ENCODE measurements at regions not wholly inside any gene's neighbourhood (a gene's known extent, or its start where the extent isn't known, plus 50 kb on each side); places are given as distances from the start of the nearest gene placed in this dataset.

DNA sequence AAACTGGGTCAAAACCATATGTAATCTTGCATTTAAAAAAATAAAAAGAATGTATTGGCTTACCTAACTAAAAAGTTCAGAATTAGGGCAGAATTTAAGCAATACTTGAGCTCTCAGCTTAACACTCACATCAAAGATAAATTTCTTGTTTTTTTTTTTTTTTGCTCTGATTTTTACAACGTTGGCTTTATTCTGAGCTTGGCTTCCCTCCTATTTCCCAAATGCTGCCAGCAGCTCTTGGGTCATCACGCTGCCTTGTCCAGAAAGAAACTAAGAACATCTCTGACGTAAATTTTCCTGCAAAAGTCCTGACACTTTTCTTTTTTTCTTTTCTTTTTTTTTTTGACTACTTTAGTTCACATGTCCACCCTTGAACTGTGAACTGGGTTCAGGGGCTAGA is 150.6 kb upstream of the TGFBR2 start:
- H3K27ac ChIP-seq = no peak overlapping the region
- no peak for DNase-seq (ENCODE audit: low read depth, low spot score)
- H3K9ac ChIP-seq (ENCODE audit: insufficient read length) = no peak overlapping the region
- H3K9me3 ChIP-seq (ENCODE audit: low read depth, low read length) = no peaks in the 10 kb centered on the region
- no peaks in the 10 kb centered on the region for H3K36me3 ChIP-seq (ENCODE audit: insufficient read depth, low read length)
- TF ChIP-seq EZH2 (IDR thresholded peaks at IDR 0.05) (no peak), POLR2AphosphoS5 (IDR thresholded peaks at IDR 0.05; ENCODE audit: borderline replicate concordance, low read depth, low read length) (no peak), FOXP2 (optimal IDR thresholded peaks at IDR 0.05; ENCODE audit: control extremely low read depth, extremely low read length, insufficient read depth) (no peak)
- no peak overlapping the region for H3K4me3 ChIP-seq

DNA sequence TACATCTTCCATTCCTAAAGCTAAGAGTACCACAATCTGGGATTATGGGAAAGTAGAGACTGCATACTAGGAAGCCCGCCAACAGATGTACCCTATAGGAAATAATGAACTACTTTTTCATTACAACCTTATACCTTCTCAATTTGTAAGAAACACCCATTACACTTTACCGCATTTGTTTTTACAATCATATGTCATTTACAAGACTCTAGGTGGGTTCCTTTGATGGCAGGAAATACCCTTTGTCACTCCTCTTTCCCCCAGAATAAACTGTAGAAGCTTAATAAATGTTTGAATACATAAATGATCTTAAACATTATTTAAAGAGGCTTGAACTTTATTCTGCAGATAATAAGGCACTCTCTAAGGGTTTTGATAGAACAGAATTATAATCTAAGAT is 150.1 kb upstream of the TGFBR2 start:
- no peak overlapping the region for H3K9ac ChIP-seq (ENCODE audit: insufficient read length)
- no peaks in the 10 kb centered on the region for H3K9me3 ChIP-seq (ENCODE audit: low read depth, low read length)
- TF ChIP-seq POLR2AphosphoS5 (IDR thresholded peaks at IDR 0.05; ENCODE audit: borderline replicate concordance, low read depth, low read length) = no peak
- TF ChIP-seq EZH2 (IDR thresholded peaks at IDR 0.05) = no peak
- TF ChIP-seq FOXP2 (optimal IDR thresholded peaks at IDR 0.05; ENCODE audit: control extremely low read depth, extremely low read length, insufficient read depth) = no peak
- no peak overlapping the region for H3K27ac ChIP-seq
- H3K4me3 ChIP-seq = no peak overlapping the region
- no peak for DNase-seq (ENCODE audit: low read depth, low spot score)
- H3K36me3 ChIP-seq (ENCODE audit: insufficient read depth, low read length) = no peaks in the 10 kb centered on the region

DNA sequence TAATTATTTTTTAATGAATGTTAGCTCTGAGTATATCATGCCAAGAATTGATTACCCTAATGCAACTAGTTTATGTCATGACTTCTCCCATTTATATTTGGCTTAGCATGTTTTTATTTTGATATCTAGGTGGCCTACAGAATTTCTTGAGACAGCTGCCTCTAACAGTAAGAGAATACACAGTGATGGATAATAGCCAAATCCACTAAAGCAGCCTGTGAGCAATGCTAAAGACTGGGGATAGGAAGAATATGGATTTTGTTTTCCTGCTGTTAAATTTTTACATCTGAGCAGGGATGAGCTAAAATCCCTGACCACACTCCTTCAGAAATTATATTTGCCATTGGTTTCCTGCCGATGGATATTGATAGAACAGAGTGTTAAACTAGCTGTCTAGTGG is 149.3 kb upstream of the TGFBR2 start:
- H3K9me3 ChIP-seq (ENCODE audit: low read depth, low read length) = no peaks in the 10 kb centered on the region
- H3K36me3 ChIP-seq (ENCODE audit: insufficient read depth, low read length) = no peaks in the 10 kb centered on the region
- no peak overlapping the region for H3K9ac ChIP-seq (ENCODE audit: insufficient read length)
- no peak overlapping the region for H3K27ac ChIP-seq
- no peak overlapping the region for H3K4me3 ChIP-seq
- TF ChIP-seq FOXP2 (optimal IDR thresholded peaks at IDR 0.05; ENCODE audit: control extremely low read depth, extremely low read length, insufficient read depth) (no peak), POLR2AphosphoS5 (IDR thresholded peaks at IDR 0.05; ENCODE audit: borderline replicate concordance, low read depth, low read length) (no peak), EZH2 (IDR thresholded peaks at IDR 0.05) (no peak)
- no peak for DNase-seq (ENCODE audit: low read depth, low spot score)

DNA sequence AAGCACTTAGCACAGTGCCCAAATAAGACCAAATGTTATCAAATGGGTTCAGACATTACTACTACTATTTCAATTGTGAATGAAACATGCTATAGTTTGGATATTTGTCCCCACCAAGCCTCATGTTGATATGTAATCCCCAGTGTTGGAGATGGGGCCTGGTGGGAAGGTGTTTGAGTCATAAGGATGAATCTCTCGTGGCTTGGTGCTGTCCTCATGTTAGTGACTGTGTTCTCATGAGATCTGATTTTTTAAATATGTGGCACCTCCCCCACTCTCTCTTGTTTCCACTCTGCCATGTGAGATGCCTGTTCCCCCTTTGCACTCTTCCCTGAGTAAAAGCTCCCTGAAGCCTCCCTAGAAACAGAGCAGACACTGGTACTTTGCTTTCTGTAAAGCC is 148.7 kb upstream of the TGFBR2 start:
- H3K9ac ChIP-seq (ENCODE audit: insufficient read length) = no peak overlapping the region
- H3K4me3 ChIP-seq = no peak overlapping the region
- DNase-seq (ENCODE audit: low read depth, low spot score) = no peak
- no peak overlapping the region for H3K27ac ChIP-seq
- no peak for TF ChIP-seq EZH2 (IDR thresholded peaks at IDR 0.05)
- TF ChIP-seq FOXP2 (optimal IDR thresholded peaks at IDR 0.05; ENCODE audit: control extremely low read depth, extremely low read length, insufficient read depth) = no peak
- no peak for TF ChIP-seq POLR2AphosphoS5 (IDR thresholded peaks at IDR 0.05; ENCODE audit: borderline replicate concordance, low read depth, low read length)
- H3K9me3 ChIP-seq (ENCODE audit: low read depth, low read length) = no peaks in the 10 kb centered on the region
- no peaks in the 10 kb centered on the region for H3K36me3 ChIP-seq (ENCODE audit: insufficient read depth, low read length)

DNA sequence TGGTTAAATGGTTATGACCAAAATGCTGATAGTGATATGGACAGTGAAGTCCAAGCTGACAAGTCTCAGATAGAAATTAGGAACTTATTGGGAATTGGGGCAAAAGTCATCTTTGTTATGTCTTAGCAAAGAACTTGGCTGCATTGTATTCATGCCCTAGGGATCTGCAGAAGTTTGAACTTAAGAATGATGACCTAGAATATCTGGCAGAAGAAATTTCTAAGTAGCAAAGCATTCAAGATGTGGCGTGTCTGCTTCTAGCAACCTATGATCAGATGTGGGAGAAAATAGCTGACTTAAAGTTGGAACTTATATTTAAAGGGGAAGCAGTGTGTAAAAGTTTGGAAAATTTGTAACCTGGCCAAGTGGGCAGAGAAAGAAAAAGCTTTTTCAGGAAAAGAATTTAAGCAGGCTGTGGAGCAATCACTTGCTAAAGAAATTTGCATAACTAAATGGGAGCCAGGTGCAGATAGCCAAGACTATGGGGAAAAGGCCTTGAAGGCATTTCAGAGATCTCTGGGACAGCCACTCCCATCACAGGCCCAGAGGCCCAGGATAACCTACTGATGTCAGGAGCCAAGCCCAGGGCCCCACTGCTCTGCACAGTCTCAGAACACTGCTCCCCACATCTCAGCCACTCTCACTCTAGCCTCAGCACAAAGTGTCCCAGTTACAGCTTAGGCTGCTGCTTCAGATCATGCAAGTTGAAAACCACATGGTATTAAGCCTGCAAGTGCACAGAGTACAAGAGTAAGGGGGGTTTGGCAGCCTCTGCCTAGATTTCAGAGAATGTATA is 147.8 kb upstream of the TGFBR2 start:
- TF ChIP-seq FOXP2 (optimal IDR thresholded peaks at IDR 0.05; ENCODE audit: control extremely low read depth, extremely low read length, insufficient read depth) (no peak), EZH2 (IDR thresholded peaks at IDR 0.05) (no peak)
- H3K4me3 ChIP-seq = no peak overlapping the region
- no peaks in the 10 kb centered on the region for H3K36me3 ChIP-seq (ENCODE audit: insufficient read depth, low read length)
- no peak overlapping the region for H3K9ac ChIP-seq (ENCODE audit: insufficient read length)
- H3K9me3 ChIP-seq (ENCODE audit: low read depth, low read length) = no peaks in the 10 kb centered on the region
- no peak for DNase-seq (ENCODE audit: low read depth, low spot score)
- H3K27ac ChIP-seq = no peak overlapping the region

DNA sequence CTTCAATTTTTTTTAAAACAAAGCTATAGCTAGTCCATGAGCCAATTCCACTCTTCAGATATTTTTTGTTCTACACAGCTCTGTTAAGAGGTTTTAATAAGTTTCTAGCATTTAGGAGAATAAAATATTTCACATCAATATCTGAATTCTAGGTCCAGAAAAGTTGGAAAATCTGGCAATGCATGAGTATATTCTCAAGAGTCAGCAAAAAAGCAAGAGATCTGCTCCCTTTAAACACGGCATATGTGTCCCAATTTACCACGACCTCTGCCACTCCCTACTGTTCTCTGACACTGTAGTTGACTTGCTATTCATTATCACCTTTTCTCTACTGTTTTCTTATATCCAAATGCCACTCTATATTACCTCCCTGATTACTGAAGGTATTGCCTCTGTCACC is 145.1 kb upstream of the TGFBR2 start:
- Histone ChIP-seq H3K4me3 (no peak overlapping the region), H3K27ac (no peak overlapping the region), H3K9ac (ENCODE audit: insufficient read length) (no peak overlapping the region), H3K9me3 (ENCODE audit: low read depth, low read length) (no peaks in the 10 kb centered on the region), H3K36me3 (ENCODE audit: insufficient read depth, low read length) (no peaks in the 10 kb centered on the region)
- TF ChIP-seq FOXP2 (optimal IDR thresholded peaks at IDR 0.05; ENCODE audit: control extremely low read depth, extremely low read length, insufficient read depth) (no peak), POLR2AphosphoS5 (IDR thresholded peaks at IDR 0.05; ENCODE audit: borderline replicate concordance, low read depth, low read length) (no peak), EZH2 (IDR thresholded peaks at IDR 0.05) (no peak)
- DNase-seq (ENCODE audit: low read depth, low spot score) = no peak

DNA sequence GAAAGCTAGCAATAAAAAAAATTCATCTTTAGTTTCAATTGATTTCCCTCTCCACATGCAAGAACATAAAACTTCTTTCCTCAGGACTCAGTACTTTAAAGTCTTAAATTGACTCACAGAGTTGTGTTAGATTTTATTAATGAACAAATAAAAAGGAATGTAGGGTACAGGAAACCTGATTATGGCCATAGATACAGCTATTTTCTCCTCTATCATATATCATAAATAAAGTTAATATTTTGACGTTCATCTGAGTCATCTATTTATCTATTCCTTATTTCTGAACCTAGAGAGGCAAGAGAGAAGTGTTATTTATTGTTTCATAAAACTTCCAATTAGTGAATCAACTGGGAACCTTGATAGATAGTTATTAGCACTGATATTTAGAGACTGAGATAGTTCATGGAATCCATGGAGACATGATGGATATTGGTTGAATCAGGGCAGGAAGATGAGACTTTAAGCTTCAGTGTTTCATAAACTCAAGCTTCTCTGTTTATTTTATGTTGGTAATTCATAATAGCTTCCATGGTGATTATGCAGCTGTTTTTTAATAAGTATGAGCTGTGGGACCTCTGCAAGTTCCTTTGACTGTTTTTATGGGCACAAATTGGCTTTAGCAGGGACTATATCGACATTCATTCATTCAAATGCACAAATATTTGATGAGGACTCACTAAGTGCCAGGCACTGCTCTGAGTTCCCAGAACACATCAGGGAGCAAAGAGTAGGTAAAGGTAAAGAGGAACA is 143.5 kb upstream of the TGFBR2 start:
- no peak for TF ChIP-seq EZH2 (IDR thresholded peaks at IDR 0.05)
- no peak for TF ChIP-seq POLR2AphosphoS5 (IDR thresholded peaks at IDR 0.05; ENCODE audit: borderline replicate concordance, low read depth, low read length)
- no peak for TF ChIP-seq FOXP2 (optimal IDR thresholded peaks at IDR 0.05; ENCODE audit: control extremely low read depth, extremely low read length, insufficient read depth)
- no peak overlapping the region for H3K27ac ChIP-seq
- DNase-seq (ENCODE audit: low read depth, low spot score) = no peak
- H3K9me3 ChIP-seq (ENCODE audit: low read depth, low read length) = no peaks in the 10 kb centered on the region
- no peak overlapping the region for H3K4me3 ChIP-seq
- no peak overlapping the region for H3K9ac ChIP-seq (ENCODE audit: insufficient read length)
- H3K36me3 ChIP-seq (ENCODE audit: insufficient read depth, low read length) = no peaks in the 10 kb centered on the region

DNA sequence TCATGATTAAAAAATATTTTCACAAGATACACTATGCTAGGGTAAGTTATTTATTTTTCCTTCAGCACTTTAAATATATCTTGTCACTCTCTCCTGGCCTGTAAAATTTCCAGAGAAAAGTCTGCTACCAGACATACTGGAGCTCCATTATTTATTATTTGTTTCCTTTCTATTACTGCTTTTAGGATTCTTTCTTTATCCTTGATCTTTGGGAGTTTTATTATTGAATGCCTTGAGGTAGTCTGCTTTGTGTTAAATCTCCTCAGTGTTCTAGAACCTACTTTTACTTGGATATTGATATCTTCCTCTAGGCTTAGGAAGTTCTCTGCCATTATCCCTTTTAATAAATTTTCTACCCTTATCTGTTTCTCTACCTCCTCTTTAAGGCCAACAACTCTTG is 142.0 kb upstream of the TGFBR2 start:
- no peaks in the 10 kb centered on the region for H3K9me3 ChIP-seq (ENCODE audit: low read depth, low read length)
- H3K9ac ChIP-seq (ENCODE audit: insufficient read length) = no peak overlapping the region
- no peak overlapping the region for H3K4me3 ChIP-seq
- TF ChIP-seq FOXP2 (optimal IDR thresholded peaks at IDR 0.05; ENCODE audit: control extremely low read depth, extremely low read length, insufficient read depth) (no peak), POLR2AphosphoS5 (IDR thresholded peaks at IDR 0.05; ENCODE audit: borderline replicate concordance, low read depth, low read length) (no peak), EZH2 (IDR thresholded peaks at IDR 0.05) (no peak)
- no peaks in the 10 kb centered on the region for H3K36me3 ChIP-seq (ENCODE audit: insufficient read depth, low read length)
- DNase-seq (ENCODE audit: low read depth, low spot score) = no peak
- no peak overlapping the region for H3K27ac ChIP-seq
